ENCODE measurements at regions not wholly inside any gene's neighbourhood (a gene's known extent, or its start where the extent isn't known, plus 50 kb on each side); places are given as distances from the start of the nearest gene placed in this dataset.

GRCh38 chr15:35771746-35772442 is 225.9 kb upstream of the DPH6 start:
- no peak for DNase-seq (ENCODE audit: low read depth in 3 of 3)

GRCh38 chr15:35774653-35775052 is 228.7 kb upstream of the DPH6 start:
- no peak for DNase-seq (ENCODE audit: low read depth in 3 of 3)

- DNase-seq (ENCODE audit: low read depth in 3 of 3), result no peak
Observed at GRCh38 chr15:35775471-35775870, 229.5 kb upstream of the DPH6 start.

- no peak for DNase-seq (ENCODE audit: low read depth in 3 of 3)
Observed at GRCh38 chr15:35777061-35777460, 231.1 kb upstream of the DPH6 start.

- no peak for DNase-seq (ENCODE audit: low read depth in 3 of 3)
Observed at GRCh38 chr15:35783203-35783602, 237.2 kb upstream of the DPH6 start.

- no peak for DNase-seq (ENCODE audit: low read depth in 3 of 3)
Observed at GRCh38 chr15:35784745-35785144, 238.8 kb upstream of the DPH6 start.

GRCh38 chr15:35810007-35810406 is 264.0 kb upstream of the DPH6 start:
- no peak for DNase-seq (ENCODE audit: low read depth in 3 of 3)

- no peak for DNase-seq (ENCODE audit: low read depth in 3 of 3)
Observed at GRCh38 chr15:35813573-35813972, 267.6 kb upstream of the DPH6 start.

- DNase-seq (ENCODE audit: low read depth in 3 of 3), result no peak
Observed at GRCh38 chr15:35818846-35819245, 272.9 kb upstream of the DPH6 start.

- no peak for DNase-seq (ENCODE audit: low read depth in 3 of 3)
Observed at GRCh38 chr15:35822153-35822552, 276.2 kb upstream of the DPH6 start.

GRCh38 chr15:35827141-35827540 is 281.2 kb upstream of the DPH6 start:
- no peak for DNase-seq (ENCODE audit: low read depth in 3 of 3)

GRCh38 chr15:35827911-35828310 is 281.9 kb upstream of the DPH6 start:
- DNase-seq (ENCODE audit: low read depth in 3 of 3), result no peak

GRCh38 chr15:35833581-35833980 is 287.6 kb upstream of the DPH6 start:
- no peak for DNase-seq (ENCODE audit: low read depth in 3 of 3)

GRCh38 chr15:35834216-35834830 is 288.4 kb upstream of the DPH6 start:
- no peak for DNase-seq (ENCODE audit: low read depth in 3 of 3)

GRCh38 chr15:35834866-35835265 is 288.9 kb upstream of the DPH6 start:
- no peak for DNase-seq (ENCODE audit: low read depth in 3 of 3)

- DNase-seq (ENCODE audit: low read depth in 3 of 3), result no peak
Observed at GRCh38 chr15:35838424-35839111, 292.6 kb upstream of the DPH6 start.

GRCh38 chr15:35842631-35843030 is 296.7 kb upstream of the DPH6 start:
- DNase-seq (ENCODE audit: low read depth in 3 of 3), result no peak

GRCh38 chr15:35843498-35843897 is 297.5 kb upstream of the DPH6 start:
- DNase-seq (ENCODE audit: low read depth in 3 of 3), result no peak

GRCh38 chr15:35850284-35850683 is 304.3 kb upstream of the DPH6 start:
- DNase-seq (ENCODE audit: low read depth in 3 of 3), result no peak

GRCh38 chr15:35851491-35851890 is 305.5 kb upstream of the DPH6 start:
- no peak for DNase-seq (ENCODE audit: low read depth in 3 of 3)

GRCh38 chr15:35852818-35853624 is 307.1 kb upstream of the DPH6 start:
- DNase-seq (ENCODE audit: low read depth in 3 of 3), result no peak

- DNase-seq (ENCODE audit: low read depth in 3 of 3), result no peak
Observed at GRCh38 chr15:35854316-35854715, 308.4 kb upstream of the DPH6 start.

Measured in stimulated activated CD4-positive, alpha-beta T cell treated with anti-CD3 and anti-CD28 coated beads, TNF-alpha, amount 100 ng/mL, for 4 hours (primary cell).